IPS-NIHi7 (cell line): ENCODE measurements at regions not wholly inside any gene's neighbourhood (a gene's known extent, or its start where the extent isn't known, plus 50 kb on each side); places are given as distances from the start of the nearest gene placed in this dataset.

Source experiments
- DNase-seq: peaks from one replicate; pipeline ENCODE4 v3.0.0; 2012; ENCODE audit warnings: mixed read lengths; ENCODE audit errors: extremely low spot score

DNA sequence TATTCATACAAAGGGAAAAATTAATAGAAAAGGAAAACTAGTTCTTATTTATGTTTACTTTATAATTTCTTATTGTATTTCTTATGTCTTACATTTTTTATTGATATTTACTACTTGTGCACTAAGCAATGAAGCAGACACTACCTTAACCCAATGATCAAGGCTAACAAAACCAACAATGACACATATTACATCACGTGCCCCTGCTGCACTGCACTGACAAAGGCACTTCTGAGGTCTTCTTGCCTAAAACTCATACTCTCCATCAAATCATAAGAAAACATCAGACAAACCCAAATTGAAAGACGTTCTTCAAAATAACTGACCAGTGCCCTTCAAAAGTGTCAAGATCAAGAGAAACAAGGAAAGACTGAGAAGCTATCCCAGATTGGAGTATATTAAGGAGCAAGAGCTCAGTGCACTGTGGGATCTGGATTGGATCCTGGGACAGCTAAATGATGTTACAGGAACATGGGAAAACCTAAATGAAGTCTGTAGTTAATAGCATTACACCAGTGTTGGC is 230.9 kb downstream of the AUH start:
- DNase-seq = no peak

DNA sequence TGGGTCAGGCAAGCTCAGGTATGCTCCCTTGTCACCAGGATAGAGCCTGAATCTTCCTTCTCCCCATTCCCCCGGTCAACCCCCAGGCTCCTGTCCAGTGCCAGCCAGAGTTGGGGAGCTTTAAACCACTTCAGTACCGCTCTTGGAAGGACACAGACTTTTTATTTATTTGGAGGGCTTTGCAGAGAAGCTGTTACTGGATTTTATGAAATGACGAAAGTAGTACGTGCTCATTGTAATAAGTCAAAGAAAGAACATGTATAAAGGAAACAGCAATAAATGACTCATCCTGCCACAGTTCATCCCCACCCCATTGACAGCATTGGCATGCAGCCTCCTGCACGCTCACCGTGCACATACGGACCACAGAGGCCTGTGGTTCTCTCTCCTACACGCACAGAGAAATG is 230.3 kb downstream of the AUH start:
- no peak for DNase-seq

DNA sequence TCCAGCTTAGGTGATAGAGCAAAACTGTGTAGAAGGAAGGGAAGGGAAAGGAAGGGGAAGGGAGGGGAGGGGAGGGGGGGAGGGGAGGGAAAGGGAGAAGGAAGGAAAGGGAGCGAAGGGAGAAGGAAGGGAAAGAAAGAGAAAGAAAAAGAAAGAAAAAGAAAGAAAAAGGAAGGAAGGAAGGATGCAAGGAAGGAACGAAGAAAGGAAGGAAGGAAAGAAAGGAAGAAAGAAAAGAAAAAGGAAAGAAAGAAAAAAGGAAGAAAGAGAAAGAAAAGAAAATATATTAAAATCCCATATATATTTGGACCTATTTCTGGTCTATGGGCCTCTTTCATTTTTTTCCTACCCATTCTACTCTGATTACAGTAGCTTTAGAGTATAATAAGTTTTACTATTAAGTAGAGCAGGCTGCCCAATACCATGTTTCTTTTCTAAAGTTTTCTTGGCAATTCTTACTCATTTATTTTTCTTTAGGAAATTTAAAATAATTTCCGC is 229.1 kb downstream of the AUH start:
- DNase-seq = no peak

DNA sequence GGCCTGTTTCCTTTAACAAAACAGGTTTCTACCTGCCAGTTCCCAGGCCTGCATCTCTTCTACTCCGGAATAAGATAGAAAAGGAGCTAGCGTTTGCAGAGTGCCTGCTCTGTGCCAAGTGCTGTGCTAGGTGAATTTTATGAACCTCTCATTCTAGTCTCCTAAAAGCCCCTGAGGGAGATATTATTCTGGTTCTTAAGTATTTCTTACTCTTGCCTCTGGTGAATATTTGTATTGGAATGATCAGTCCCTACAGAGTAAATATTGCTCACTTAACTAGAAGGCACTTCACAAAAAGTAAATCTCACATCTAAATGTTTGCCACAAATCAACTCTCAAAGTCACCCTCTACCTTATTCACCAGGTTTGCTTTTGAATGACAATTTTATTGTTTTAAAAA is 227.1 kb downstream of the AUH start:
- DNase-seq = no peak

DNA sequence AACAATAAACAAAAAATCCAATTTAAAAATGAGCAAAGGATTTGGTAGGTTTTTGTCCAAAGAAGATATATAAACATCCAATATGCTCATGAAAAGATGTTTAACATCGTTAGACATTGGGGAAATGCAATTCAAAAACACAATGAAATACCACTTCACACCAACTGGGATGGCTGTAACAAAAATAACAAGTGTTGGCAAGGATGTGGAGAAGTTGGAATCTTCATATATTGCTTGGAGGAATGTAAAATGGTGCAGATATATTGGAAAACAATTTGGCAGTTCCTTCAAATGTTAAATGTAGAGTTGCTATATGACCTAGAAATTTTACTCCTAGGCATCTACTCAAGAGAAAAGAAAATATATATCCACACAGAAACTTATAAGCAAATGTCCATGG is 224.3 kb downstream of the AUH start:
- no peak for DNase-seq

DNA sequence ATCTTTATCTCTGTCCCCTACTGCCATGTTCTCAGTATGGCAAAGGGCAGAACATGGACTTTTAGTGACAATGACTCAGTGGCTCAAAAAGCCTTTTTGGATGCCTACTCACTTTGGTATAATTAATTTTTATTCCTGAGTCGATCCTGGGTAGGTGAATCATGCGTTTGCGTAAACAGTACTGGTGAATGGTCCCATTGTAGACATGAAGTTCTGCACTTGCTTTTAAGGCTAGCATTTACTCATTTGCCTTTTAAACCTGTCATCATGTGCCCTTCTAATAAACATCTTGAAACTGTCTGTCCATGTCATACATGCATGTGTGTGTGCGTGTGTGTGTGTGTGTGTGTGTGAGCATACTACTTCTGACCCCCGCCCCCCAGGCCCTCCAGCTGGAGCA is 223.0 kb downstream of the AUH start:
- DNase-seq = no peak

DNA sequence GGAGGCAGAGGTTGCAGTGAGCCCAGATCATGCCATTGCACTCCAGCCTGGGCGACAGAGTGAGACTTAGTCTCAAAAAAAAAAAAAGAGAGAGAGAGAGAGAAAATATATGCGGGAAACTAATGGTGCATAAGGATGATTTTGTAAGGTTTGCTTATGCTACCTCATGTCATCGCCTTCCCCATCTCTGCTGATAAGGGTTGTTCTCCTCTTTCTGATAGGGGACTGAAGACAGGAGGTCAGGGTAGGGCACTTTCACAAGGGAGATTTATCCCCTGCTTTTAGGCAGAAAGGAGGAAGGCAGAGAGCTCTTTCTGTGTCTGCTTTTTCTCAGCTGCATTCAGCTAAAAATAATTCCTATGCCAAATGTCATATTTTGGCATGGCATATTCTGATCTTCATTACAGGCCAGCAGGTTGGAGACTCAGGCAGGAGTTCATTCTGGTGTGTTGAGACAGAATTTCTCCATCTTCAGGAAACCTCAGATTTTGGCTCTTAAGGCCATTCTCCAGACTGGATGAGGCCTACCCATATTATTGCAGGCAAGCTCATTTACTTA is 220.2 kb downstream of the AUH start:
- DNase-seq = no peak

DNA sequence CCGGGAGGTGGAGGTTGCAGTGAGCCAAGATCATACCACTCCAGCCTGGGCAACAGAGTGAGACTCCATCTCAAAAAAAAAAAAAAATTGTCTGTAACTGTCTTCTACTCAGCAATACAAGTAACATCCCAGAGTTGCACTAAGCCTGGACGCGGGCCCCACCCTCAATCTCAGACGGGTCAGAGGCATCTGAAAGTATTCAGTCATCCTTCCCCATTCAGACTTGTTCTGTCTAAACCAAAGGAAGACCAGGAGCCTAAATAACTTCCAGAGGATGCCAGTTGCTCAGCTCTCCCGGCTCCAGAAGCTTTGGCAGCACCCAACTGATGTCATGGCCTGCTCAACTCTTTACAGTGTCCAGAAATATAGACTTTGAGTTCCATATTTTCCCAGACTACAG is 218.6 kb downstream of the AUH start:
- DNase-seq = no peak

DNA sequence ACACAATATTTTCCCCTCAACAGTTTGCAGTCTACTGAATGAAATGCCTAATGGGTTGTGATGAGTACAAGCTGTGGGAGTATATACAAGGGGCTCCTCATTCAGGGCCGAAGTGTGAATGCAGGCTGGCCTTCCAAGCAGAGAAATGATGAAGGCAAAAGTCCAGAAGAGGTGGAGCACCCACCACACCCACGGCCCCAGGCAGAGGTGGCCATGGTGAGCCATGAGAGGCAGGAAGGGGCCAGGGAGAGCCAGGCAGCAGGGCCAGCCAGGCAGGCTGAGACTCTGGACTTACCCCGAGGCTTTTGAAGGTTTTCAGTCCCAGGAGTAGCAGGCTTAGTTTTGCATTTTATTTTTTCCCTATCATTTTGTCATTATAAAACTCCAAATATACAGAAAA is 218.1 kb downstream of the AUH start:
- DNase-seq = no peak

DNA sequence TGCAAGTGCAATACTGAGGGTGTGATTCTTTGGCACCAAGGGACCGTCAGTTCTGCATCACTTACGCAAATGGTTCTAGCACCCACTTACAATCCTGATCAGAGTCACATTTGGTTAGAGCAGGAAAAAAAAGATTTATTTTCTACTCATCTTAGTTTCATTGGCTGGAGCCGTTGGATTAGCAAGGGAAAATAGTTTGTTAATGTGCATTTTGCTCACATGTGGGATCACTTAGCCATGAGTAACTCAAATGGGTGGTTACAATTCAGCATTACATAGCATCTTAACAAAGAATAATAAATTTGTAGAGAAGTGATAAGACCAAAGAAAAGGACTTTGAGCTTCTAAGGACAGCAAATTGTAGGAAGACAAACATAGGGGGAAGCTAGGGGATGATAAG is 216.9 kb downstream of the AUH start:
- DNase-seq = no peak

DNA sequence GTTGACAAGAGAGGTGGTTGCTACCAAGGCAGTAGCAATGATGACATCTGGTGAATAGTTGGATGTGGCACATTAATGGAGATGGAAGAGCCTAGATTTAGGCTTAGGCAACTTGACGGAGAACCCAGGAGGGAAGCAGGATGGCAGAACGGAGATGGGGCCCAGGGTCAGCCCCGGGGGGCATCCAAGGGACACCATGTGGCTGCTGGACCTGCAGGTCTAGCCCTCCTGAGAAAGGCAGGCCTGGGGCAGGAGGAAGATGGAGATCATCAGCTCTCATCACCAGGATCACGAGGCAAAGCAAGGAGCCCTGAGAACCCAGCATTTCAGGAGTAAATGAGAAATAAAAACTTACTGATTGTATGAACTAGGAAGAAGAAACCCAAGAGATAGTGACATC is 216.2 kb downstream of the AUH start:
- DNase-seq = no peak

DNA sequence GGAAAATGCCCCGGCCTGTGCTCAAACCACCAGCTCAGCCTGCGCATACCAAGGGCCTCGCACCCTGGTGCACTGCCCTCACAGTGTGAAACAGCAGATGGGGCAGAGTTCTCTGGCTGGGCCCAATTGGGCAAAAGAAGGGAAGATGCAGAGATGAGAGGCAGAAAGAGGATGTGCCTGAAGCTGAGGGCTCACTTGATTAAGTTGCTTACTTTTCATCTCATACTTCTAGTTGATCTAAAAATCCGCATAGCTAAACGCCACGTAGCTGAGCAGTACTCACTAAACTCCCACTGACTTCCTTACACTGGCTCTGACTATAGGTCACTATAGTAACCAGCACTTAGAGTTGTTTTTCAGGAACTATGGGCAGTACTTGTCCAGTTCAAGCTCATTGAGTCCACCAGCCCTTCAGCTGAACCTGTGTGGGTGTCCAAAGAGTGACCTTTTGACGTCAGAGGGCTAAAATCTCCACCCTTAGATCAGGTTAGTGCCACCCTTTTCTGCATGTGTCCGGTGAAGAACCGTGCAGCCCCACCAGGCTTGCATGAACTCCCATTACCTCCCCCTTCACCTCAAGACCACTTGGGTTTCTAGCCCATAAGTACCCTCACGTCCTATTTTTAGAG is 215.2 kb downstream of the AUH start:
- DNase-seq = no peak

DNA sequence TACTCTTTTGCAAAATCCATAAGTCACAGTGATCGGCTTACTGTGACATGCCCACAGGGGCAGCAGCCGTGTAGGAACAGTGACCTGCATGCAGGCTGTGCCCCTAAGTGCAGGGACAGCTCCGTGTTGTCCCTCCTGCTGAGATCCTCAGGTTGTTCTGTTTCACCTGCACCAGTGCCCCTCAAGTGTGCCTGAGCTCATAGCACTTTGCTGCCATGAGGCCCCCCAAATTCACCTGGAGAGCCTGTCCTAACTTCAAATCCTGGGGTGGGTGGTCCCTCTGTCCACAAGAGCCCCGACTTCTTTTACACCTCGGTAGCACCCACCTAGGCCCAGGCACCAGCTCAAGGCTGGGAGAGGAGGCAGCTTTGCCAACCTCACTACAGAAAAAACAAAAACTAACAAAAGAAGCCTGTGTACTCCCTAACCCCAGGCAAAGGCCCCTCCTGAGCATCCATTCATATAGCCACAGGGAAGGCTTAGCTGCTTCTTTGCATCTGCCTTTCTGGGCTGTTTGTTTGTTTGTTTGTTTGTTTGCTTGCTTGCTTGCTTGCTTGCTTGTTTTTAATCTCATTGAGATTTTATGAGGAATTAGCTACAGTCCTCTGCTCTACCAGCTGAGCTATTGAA is 214.5 kb downstream of the AUH start:
- no peak for DNase-seq

DNA sequence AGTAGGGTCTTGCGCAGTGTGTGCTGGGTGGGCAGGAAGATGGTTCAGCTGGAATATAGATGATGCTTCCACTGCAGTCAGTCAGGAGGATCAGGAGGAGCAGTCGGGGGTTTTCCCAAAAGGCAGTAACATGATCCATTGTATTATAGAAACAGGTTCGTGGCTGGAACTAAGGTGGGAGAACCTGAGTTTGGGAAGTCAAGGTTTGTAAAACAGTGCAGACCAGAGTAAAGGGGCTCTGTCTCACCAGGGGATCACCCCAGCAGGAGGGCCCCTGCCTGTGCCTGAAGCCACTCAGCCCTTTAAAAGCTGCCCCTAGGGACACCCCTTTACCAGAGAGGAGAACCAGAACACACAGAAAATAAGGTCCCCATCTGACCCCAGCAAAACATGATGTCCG is 213.4 kb downstream of the AUH start:
- no peak for DNase-seq

DNA sequence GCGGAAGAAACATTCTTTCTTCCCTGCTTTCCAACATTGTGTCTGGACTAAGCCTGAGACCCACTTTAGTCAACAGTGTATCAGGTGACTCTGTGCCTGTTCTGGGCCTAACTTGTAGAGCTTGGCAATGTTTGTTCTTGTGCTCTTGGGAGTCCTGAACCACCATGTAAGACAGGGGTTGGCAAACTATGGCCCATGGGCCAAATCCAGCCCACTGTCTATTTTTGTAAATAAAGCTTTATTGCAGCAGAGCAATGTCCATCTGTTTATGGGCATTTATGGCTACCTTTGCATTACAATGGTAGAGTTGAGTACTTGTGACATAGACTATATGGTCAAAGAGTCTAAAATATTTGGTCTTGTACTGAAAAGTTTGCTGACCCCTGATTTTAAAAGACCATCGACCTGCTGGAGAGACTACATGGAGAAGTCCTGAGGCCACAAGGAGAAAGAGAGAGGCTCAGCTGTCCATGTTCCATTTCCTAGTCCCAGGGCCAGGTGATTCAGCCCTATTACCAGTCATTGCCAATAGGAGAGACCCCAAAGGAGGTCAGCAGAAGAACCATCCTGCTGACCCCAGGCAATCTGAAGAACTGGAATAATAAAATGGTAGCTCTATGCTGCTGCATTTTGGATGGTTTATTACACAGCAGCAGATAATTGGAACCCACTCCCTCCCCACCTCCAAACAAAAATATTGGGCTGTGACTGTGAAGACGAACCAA is 211.3 kb downstream of the AUH start:
- DNase-seq = no peak

DNA sequence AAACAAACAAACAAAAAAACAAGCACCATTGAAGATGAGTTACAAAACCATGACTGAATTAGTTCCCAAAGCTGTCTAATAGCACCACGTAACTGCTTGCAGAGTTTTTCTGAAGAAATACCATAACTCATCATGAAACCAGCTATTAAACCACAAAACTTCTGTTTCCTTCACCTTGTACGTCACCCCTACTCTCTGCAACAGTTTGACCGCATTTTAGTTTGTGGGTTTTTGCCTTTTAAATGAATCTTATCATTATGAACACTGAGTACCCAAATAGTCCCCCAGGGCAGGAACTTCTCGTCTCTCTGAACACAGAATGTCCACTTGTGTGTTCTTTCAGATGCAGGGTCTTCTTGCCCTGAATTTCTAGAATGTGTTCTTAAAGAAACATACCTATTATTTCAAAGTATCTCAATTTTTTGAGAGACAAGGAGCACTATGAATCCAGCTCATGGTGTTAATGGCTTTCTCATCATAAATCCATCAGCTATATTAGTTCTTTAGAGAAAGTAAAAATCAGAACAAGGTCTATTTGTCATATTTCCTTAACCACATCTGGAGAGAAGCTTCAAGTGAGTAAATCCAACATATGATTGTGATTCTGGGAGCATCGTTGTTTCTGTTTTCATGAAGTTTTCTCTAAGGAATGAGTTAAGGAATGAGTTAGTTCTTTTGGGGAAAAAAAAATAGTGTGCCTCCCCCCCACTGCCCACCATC is 210.6 kb downstream of the AUH start:
- DNase-seq = no peak

DNA sequence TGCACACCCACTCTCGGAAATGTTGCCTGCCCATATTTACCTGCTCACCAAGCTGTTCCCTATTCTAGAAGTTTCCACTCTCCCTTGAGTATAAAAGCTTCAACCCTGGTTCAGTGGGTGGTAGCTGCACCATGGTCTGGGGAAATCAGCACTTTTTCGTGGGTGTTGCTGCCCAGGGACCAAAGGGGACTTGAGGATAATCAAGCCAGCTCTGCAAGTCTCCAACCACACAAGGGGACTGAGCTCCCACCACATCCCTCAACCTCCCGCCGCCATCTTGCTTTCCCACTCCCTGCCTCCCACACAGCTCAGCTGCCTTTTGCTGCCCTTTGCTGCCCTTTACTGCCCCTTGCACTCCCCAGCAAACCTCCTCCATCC is 210.0 kb downstream of the AUH start:
- DNase-seq = no peak

DNA sequence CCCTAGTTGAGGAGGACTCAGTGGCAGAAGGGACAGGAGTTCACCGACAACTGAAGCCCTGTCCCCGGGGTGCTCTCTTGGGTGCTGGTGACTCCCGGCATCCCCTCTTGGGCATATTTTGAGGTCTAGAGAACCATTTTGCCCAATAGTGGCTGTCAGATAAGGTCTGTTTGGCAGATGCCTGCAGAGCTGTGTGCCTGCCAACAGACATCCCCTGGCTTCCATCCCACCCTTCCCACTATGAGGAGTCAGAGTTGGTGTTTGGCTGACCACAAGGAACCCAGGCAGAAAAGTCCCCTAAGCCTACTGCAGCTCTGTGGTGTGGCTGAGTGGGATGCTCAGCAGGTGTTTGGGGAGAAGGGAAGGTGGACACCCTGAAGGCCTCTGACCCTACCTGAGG is 207.0 kb downstream of the AUH start:
- DNase-seq = no peak

DNA sequence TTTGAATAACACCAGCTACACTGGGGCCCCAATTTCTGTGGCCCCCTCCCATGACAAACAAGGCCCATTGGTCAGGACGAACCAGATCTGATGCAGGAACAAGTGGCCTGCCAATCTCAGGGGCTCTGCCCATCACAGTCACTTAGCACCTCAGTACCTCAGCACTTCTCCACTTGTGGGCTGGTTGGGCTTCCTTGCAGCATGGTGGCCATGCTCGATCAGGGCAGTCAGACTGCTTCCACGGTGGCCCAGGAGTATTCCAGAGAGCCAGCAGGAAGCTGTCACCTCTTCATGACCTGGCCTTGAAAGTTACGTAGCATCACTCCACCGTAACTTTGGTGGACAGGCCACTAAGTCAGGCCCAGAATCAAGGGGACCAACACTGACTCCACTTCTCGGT is 206.5 kb downstream of the AUH start:
- no peak for DNase-seq

DNA sequence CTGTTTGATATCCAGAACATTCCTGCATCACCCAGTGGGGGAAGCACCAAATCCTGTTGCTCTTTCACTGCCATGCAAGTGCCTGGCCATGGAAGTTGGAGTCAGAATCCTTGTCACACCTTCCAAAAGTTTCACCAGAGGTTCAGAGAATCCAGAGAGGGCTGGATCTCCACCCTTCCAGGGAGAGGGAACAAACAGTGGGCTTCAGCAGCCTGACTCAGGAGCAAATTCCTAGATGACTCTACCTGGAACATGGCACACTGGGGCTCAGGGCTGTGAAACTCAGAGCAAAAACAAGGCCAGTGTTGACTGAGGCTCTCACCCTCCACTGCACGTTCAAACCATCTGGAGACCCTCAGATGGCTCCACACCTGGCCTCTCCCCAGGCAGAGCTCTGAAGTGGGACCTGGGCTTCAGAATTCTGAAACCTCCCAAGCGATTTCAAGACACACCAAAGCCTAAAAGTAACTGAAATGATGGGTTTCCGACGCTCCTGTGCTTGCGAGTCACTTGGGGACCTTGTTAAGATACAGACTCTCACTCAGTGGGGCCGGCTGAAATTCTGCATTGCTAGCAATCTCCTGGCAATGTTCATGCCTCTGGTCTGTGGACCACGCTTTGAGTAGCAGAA is 205.9 kb downstream of the AUH start:
- no peak for DNase-seq

DNA sequence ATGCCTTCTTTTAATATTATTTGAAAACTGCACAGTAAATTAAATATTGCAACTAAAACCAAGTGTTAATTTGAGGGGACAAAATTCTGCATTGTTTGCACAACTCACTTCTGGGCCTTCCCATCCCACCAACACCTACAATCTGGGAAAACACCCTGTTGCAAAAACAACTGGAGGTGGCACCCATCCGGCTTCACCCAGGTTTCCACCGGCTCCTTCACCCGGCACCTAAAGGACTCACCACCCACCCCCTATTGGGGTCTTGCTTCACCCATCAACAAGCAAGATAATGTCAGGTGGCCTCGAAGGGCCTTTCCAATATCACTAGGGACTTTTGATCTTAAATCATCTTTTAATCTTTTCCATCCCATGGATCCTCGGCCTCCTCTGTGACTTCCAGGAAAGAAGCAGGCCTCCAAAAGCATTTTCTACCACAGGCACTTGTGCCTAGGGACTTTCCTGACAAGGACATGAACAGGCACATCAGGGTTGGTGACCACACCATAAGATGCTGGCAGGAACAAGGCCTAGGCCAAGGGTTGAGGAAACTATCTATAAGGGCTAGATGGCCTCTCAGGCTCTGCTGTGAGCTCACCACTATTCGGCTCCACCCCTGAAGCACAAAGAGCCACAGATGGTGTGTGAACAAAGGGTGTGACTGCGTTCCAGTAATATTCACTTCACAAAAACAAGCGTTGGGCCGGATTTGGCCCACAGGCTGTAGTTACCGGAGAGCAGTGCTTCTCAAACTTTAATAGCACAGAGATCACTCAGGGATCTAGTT is 205.1 kb downstream of the AUH start:
- DNase-seq = no peak
